ENCODE measurements at regions not wholly inside any gene's neighbourhood (a gene's known extent, or its start where the extent isn't known, plus 50 kb on each side); places are given as distances from the start of the nearest gene placed in this dataset.
"Not testable (repeated sequence)": the region's sequence is repeated elsewhere in the genome, so short reads cannot be mapped to it uniquely, and the experiment has no call there.

- FAIRE-seq (no peak), DNase-seq (ENCODE audit: low read depth, low spot score) (no peak)
- H3K9me3 ChIP-seq (ENCODE audit: control insufficient read depth, low read depth, low read length) = no peaks in the 10 kb centered on the region
- no peaks in the 10 kb centered on the region for H3K4me1 ChIP-seq (ENCODE audit: control insufficient read depth, extremely low read depth, insufficient read depth, low read length)
- no peaks in the 10 kb centered on the region for H3K36me3 ChIP-seq (ENCODE audit: control insufficient read depth in 2 of 2, extremely low read depth in 1 of 2, insufficient read depth in 2 of 2, low read length in 2 of 2)
- peaks cover 8% of the 10 kb centered on the region for H3K27me3 ChIP-seq (ENCODE audit: control insufficient read depth, extremely low read depth, insufficient read depth, low read length)
- no peaks in the 10 kb centered on the region for H3K9me1 ChIP-seq (ENCODE audit: control insufficient read depth, extremely low read depth, insufficient read depth, low read length)
- no peak overlapping the region for H3K4me3 ChIP-seq (ENCODE audit: control insufficient read depth in 2 of 3, extremely low read depth in 1 of 3, insufficient read depth in 2 of 3, low read depth in 1 of 3, low read length in 3 of 3)
- H3K9ac ChIP-seq (ENCODE audit: control insufficient read depth, extremely low read depth, insufficient read depth, low read length) = no peak overlapping the region
- dilution Hi-C loops (cut with MboI; ENCODE audit: extremely low pct_ligation_motif_present, low sequenced_read_pairs) = no loop called here
- no peak overlapping the region for H3K27ac ChIP-seq (ENCODE audit: control insufficient read depth, insufficient read depth, low read length)
- no peaks in the 10 kb centered on the region for H3K79me2 ChIP-seq (ENCODE audit: control insufficient read depth, insufficient read depth, low read length)
- H2AFZ ChIP-seq (ENCODE audit: control insufficient read depth, low read length) = no peak overlapping the region
- no peak overlapping the region for H3K4me2 ChIP-seq (ENCODE audit: control insufficient read depth, extremely low read depth, insufficient read depth, low read depth, low read length)
- no peaks in the 10 kb centered on the region for H4K20me1 ChIP-seq (ENCODE audit: control insufficient read depth, extremely low read depth, insufficient read depth, low read length)
- TF ChIP-seq CTCF (optimal IDR thresholded peaks at IDR 0.05 in 1 of 3, IDR thresholded peaks at IDR 0.05 in 1 of 3, conservative IDR thresholded peaks at IDR 0.05 in 1 of 3; ENCODE audit: extremely low read depth in 1 of 3, insufficient read depth in 2 of 3, low read length in 3 of 3) (no peak), EZH2 (IDR thresholded peaks at IDR 0.05; ENCODE audit: low read length) (no peak)
These were observed 57.1 kb downstream of the KCNC4 start for GRCh38 chr1:110267260-110267659.

- TF ChIP-seq EZH2 (IDR thresholded peaks at IDR 0.05; ENCODE audit: low read length) (no peak), CTCF (optimal IDR thresholded peaks at IDR 0.05 in 1 of 3, IDR thresholded peaks at IDR 0.05 in 1 of 3, conservative IDR thresholded peaks at IDR 0.05 in 1 of 3; ENCODE audit: extremely low read depth in 1 of 3, insufficient read depth in 2 of 3, low read length in 3 of 3) (no peak)
- no peaks in the 10 kb centered on the region for H3K79me2 ChIP-seq (ENCODE audit: control insufficient read depth, insufficient read depth, low read length)
- H3K4me3 ChIP-seq (ENCODE audit: control insufficient read depth in 2 of 3, extremely low read depth in 1 of 3, insufficient read depth in 2 of 3, low read depth in 1 of 3, low read length in 3 of 3) = no peak overlapping the region
- FAIRE-seq (no peak), DNase-seq (ENCODE audit: low read depth, low spot score) (no peak)
- no peaks in the 10 kb centered on the region for H4K20me1 ChIP-seq (ENCODE audit: control insufficient read depth, extremely low read depth, insufficient read depth, low read length)
- no peak overlapping the region for H2AFZ ChIP-seq (ENCODE audit: control insufficient read depth, low read length)
- no peaks in the 10 kb centered on the region for H3K36me3 ChIP-seq (ENCODE audit: control insufficient read depth in 2 of 2, extremely low read depth in 1 of 2, insufficient read depth in 2 of 2, low read length in 2 of 2)
- no peaks in the 10 kb centered on the region for H3K9me1 ChIP-seq (ENCODE audit: control insufficient read depth, extremely low read depth, insufficient read depth, low read length)
- dilution Hi-C loops (cut with MboI; ENCODE audit: extremely low pct_ligation_motif_present, low sequenced_read_pairs) = no loop called here
- H3K27me3 ChIP-seq (ENCODE audit: control insufficient read depth, extremely low read depth, insufficient read depth, low read length) = peaks cover 5% of the 10 kb centered on the region
- no peak overlapping the region for H3K9ac ChIP-seq (ENCODE audit: control insufficient read depth, extremely low read depth, insufficient read depth, low read length)
- no peak overlapping the region for H3K4me2 ChIP-seq (ENCODE audit: control insufficient read depth, extremely low read depth, insufficient read depth, low read depth, low read length)
- no peak overlapping the region for H3K27ac ChIP-seq (ENCODE audit: control insufficient read depth, insufficient read depth, low read length)
- no peaks in the 10 kb centered on the region for H3K9me3 ChIP-seq (ENCODE audit: control insufficient read depth, low read depth, low read length)
- H3K4me1 ChIP-seq (ENCODE audit: control insufficient read depth, extremely low read depth, insufficient read depth, low read length) = no peaks in the 10 kb centered on the region
These were observed 61.9 kb downstream of the KCNC4 start for GRCh38 chr1:110272045-110272444.

- dilution Hi-C loops (cut with MboI; ENCODE audit: extremely low pct_ligation_motif_present, low sequenced_read_pairs); H3K27ac ChIP-seq (ENCODE audit: control insufficient read depth, insufficient read depth, low read length); H3K9ac ChIP-seq (ENCODE audit: control insufficient read depth, extremely low read depth, insufficient read depth, low read length); H3K27me3 ChIP-seq (ENCODE audit: control insufficient read depth, extremely low read depth, insufficient read depth, low read length); H3K4me3 ChIP-seq (ENCODE audit: control insufficient read depth in 2 of 3, extremely low read depth in 1 of 3, insufficient read depth in 2 of 3, low read depth in 1 of 3, low read length in 3 of 3); H4K20me1 ChIP-seq (ENCODE audit: control insufficient read depth, extremely low read depth, insufficient read depth, low read length); H3K4me1 ChIP-seq (ENCODE audit: control insufficient read depth, extremely low read depth, insufficient read depth, low read length); DNase-seq (ENCODE audit: low read depth, low spot score); H3K9me3 ChIP-seq (ENCODE audit: control insufficient read depth, low read depth, low read length); H3K79me2 ChIP-seq (ENCODE audit: control insufficient read depth, insufficient read depth, low read length); H3K4me2 ChIP-seq (ENCODE audit: control insufficient read depth, extremely low read depth, insufficient read depth, low read depth, low read length); H3K36me3 ChIP-seq (ENCODE audit: control insufficient read depth in 2 of 2, extremely low read depth in 1 of 2, insufficient read depth in 2 of 2, low read length in 2 of 2); H2AFZ ChIP-seq (ENCODE audit: control insufficient read depth, low read length); H3K9me1 ChIP-seq (ENCODE audit: control insufficient read depth, extremely low read depth, insufficient read depth, low read length); FAIRE-seq: not testable (repeated sequence)
These were observed 63.7 kb downstream of the KCNC4 start for GRCh38 chr1:110273832-110274231.
